SU-DHL-6 (cell line): ENCODE measurements at regions not wholly inside any gene's neighbourhood (a gene's known extent, or its start where the extent isn't known, plus 50 kb on each side); places are given as distances from the start of the nearest gene placed in this dataset.

Source experiments
- EZH2phosphoT487 ChIP-seq: fragments of 200-600 bp; sonication (generic), shearing (Covaris generic); conservative IDR thresholded peaks from 2 replicates; pipeline ENCODE4 v1.6.1; 2018; ENCODE audit warnings: mild to moderate bottlenecking, antibody characterized with exemption, low read length, moderate library complexity, mixed read lengths
- TF ChIP-seq, protein P1 (sequence below): fragments of 200-600 bp; sonication (generic); IDR thresholded peaks from one replicate; pipeline ENCODE4 v1.5.1; 2017; ENCODE audit warnings: antibody characterized with exemption, mild to moderate bottlenecking, low read length, moderate library complexity; ENCODE audit not compliant: insufficient read depth, poor library complexity, severe bottlenecking

DNA sequence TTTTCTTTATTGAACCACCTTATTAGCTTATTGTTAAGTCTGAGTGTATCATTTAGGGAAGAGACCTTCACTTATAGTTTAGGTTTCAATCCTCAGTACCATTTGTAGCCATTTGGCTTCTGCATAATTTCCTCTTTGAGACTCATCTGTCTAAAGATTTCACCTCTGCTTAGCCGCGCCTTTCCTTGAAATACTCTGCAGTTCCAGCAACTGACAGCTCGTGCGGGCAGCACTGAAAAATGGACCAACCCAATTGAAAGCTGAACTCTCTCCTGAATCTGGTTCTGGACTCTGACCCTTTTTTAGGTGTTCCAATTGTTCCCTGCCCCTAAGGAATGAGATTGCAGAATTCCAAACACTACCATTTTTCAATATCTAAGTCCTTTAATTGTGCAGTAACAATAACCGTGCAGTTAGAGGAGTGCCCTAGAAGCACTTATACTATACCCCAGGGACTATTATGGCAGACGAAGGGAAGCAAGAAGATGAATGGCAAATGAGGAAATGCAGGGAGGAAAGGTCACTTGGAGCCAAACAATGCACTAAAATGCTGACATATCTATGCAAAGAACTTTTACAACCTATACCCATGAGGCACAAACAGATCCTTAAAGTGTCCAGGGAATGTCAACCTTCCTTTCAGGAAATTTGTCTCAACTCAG lies 50.1 kb upstream of the PDE4D start:
- TF ChIP-seq, protein P1, sequence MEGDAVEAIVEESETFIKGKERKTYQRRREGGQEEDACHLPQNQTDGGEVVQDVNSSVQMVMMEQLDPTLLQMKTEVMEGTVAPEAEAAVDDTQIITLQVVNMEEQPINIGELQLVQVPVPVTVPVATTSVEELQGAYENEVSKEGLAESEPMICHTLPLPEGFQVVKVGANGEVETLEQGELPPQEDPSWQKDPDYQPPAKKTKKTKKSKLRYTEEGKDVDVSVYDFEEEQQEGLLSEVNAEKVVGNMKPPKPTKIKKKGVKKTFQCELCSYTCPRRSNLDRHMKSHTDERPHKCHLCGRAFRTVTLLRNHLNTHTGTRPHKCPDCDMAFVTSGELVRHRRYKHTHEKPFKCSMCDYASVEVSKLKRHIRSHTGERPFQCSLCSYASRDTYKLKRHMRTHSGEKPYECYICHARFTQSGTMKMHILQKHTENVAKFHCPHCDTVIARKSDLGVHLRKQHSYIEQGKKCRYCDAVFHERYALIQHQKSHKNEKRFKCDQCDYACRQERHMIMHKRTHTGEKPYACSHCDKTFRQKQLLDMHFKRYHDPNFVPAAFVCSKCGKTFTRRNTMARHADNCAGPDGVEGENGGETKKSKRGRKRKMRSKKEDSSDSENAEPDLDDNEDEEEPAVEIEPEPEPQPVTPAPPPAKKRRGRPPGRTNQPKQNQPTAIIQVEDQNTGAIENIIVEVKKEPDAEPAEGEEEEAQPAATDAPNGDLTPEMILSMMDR, result no peak
- TF ChIP-seq EZH2phosphoT487, result no peak
